Tibial nerve (tissue), 3 donors: ENCODE measurements at regions not wholly inside any gene's neighbourhood (a gene's known extent, or its start where the extent isn't known, plus 50 kb on each side); places are given as distances from the start of the nearest gene placed in this dataset.
"Not testable (repeated sequence)": the region's sequence is repeated elsewhere in the genome, so short reads cannot be mapped to it uniquely, and the experiment has no call there.

ENCODE experiments used
- POLR2A ChIP-seq, 2 donors: fragments of 450-650 bp; IDR thresholded peaks; one replicate each; pipeline ENCODE4 v1.6.1; 2017; ENCODE audit warnings: antibody characterized with exemption in 2 of 2, mild to moderate bottlenecking in 2 of 2, moderate library complexity in 2 of 2
- TF ChIP-seq, protein P1 (sequence below), 5 experiments: fragments of 200-600 bp in 3 of 5; fragments of 450-650 bp in 2 of 5; sonication (generic) in 3 of 5; IDR thresholded peaks; one replicate each; pipeline ENCODE4 v1.5.1; 2016 to 2019; ENCODE audit warnings: antibody characterized with exemption in 5 of 5, mild to moderate bottlenecking in 3 of 5, moderate library complexity in 2 of 5

DNA sequence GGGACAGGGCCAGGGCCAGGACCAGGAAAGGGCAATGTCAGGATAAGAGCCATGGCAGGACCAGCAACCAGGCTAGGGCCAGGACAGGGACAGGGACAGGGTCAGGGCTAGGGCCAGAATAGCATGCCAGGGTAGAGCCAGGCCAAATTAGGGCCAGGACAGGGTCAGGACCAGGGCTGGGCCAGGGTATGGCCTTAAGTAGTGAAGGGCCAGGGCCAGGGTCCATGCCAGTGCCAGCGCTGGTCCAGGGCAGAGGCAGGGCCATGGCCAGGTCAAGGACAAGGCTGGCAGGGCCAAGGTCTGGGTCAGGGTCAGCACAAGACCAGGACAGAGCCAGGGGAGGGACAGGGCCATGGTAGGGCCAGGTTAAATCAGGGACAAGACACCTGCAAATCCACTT is 405.4 kb downstream of the ZNF33B start:
- TF ChIP-seq POLR2A (IDR thresholded peaks at IDR 0.05), result not testable (repeated sequence)
- TF ChIP-seq, protein P1, sequence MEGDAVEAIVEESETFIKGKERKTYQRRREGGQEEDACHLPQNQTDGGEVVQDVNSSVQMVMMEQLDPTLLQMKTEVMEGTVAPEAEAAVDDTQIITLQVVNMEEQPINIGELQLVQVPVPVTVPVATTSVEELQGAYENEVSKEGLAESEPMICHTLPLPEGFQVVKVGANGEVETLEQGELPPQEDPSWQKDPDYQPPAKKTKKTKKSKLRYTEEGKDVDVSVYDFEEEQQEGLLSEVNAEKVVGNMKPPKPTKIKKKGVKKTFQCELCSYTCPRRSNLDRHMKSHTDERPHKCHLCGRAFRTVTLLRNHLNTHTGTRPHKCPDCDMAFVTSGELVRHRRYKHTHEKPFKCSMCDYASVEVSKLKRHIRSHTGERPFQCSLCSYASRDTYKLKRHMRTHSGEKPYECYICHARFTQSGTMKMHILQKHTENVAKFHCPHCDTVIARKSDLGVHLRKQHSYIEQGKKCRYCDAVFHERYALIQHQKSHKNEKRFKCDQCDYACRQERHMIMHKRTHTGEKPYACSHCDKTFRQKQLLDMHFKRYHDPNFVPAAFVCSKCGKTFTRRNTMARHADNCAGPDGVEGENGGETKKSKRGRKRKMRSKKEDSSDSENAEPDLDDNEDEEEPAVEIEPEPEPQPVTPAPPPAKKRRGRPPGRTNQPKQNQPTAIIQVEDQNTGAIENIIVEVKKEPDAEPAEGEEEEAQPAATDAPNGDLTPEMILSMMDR (IDR thresholded peaks at IDR 0.05), result not testable (repeated sequence)
